ENCODE measurements at regions not wholly inside any gene's neighbourhood (a gene's known extent, or its start where the extent isn't known, plus 50 kb on each side); places are given as distances from the start of the nearest gene placed in this dataset.

DNA sequence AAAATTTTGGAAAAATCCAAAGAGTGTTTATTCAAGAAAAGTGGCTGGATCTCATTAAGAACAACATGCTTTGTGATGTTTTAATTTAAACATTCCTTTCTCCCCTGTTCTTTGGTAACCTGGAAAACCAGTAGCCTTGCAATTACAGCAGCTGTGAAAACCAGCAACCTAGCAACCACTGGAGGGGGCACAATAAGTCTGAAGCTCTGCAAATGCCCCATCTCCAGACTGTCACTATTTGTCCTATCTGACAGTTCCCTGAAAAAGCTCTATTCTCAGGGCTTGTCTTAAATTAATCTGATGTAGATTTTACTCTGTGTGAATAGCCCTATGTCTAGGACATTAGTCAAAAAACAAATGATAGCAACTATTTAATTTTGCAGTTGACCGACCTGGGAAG lies 137.6 kb upstream of the THSD7A start:
- ChIA-PET CTCF (no interaction called here), POLR2A (no interaction called here)
- DNase-seq (ENCODE audit: extremely low spot score), result no peak
- TF ChIP-seq, protein P1, sequence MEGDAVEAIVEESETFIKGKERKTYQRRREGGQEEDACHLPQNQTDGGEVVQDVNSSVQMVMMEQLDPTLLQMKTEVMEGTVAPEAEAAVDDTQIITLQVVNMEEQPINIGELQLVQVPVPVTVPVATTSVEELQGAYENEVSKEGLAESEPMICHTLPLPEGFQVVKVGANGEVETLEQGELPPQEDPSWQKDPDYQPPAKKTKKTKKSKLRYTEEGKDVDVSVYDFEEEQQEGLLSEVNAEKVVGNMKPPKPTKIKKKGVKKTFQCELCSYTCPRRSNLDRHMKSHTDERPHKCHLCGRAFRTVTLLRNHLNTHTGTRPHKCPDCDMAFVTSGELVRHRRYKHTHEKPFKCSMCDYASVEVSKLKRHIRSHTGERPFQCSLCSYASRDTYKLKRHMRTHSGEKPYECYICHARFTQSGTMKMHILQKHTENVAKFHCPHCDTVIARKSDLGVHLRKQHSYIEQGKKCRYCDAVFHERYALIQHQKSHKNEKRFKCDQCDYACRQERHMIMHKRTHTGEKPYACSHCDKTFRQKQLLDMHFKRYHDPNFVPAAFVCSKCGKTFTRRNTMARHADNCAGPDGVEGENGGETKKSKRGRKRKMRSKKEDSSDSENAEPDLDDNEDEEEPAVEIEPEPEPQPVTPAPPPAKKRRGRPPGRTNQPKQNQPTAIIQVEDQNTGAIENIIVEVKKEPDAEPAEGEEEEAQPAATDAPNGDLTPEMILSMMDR (IDR thresholded peaks at IDR 0.05; ENCODE audit: control extremely low read depth, extremely low read depth, low read depth, missing control alignments), result no peak

DNA sequence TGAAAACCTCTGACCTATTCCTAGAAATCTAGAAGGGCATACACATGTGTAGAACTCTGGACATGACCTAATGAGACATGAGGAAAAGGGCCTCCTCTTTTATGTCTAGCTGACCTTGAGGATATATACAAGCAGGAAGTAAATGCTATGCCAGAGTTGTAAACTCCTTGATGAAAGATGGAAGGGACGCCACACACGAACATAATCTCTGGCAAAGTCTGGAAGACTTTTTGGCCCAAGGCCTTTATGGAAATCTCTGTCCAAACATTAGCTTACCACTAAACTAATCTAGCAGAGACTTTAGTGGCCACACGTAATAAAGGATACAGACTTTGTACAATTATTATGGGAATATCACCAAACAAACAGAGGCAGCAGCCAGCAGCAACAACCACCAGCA lies 138.1 kb upstream of the THSD7A start:
- ChIA-PET CTCF (no interaction called here), POLR2A (no interaction called here)
- TF ChIP-seq, protein P1 (IDR thresholded peaks at IDR 0.05; ENCODE audit: control extremely low read depth, extremely low read depth, low read depth, missing control alignments), result no peak
- DNase-seq (ENCODE audit: extremely low spot score), result no peak

DNA sequence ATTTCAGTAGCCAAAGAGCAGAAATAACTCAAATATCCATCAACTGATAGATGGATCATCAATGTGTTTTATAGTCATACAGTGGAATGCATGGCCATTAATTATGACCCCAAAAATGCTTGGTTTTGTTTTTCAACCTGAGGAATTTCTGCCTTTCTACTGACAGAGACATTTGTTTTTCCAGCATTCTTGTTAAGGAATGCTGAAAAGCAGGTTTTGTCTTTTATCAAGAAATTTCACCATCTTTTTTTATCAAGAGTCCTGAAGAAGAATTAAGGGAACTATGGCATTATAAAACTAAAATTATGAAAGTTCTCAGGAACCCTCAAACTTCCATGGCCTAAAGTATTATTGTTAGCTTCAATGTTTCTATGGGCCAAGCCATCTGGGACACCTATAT lies 153.4 kb upstream of the THSD7A start:
- POLR2A ChIA-PET, result no interaction called here
- CTCF ChIA-PET, result no interaction called here
- DNase-seq (ENCODE audit: extremely low spot score), result no peak
- TF ChIP-seq, protein P1 (IDR thresholded peaks at IDR 0.05; ENCODE audit: control extremely low read depth, extremely low read depth, low read depth, missing control alignments), result no peak

DNA sequence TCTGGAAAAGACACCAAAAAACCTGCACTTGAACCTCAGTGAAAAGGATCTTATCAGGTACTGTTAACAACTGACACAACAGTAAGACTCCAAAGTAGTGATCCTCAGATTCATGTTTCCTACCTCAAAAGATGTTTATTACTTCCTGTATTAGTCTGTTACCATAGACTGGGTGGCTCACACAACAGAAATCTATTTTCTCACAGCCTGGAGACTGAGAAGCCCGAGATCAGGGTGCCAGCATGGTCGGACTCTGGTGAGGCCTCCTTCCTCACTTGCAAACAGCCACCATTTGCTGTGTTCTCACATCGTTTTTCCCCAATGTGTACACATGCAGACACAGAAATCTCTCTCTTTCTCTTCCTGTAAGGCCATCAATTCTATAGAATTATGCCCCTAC lies 154.0 kb upstream of the THSD7A start:
- TF ChIP-seq, protein P1 (IDR thresholded peaks at IDR 0.05; ENCODE audit: control extremely low read depth, extremely low read depth, low read depth, missing control alignments), result no peak
- ChIA-PET CTCF (no interaction called here), POLR2A (no interaction called here)
- no peak for DNase-seq (ENCODE audit: extremely low spot score)

DNA sequence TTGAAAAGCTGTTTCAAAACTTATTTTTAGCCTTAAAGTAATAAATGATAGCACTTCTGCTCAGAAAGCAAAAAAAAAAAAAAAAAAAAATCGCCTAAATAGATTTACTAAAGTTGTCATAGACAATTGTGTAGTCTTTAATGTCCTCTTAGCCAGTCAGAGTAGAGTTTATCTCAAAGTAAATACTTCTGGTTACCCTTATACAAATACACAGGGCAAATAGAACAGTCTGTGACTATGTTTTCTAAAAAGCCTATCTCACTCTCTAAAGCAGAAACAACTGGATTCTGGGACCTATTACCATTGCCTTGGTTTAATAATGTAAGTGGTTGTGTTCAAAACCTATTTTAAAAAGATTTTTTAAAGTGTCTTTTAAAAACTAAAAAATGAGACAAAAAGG lies 156.2 kb upstream of the THSD7A start:
- ChIA-PET POLR2A (no interaction called here), CTCF (no interaction called here)
- no peak for DNase-seq (ENCODE audit: extremely low spot score)
- TF ChIP-seq, protein P1 (IDR thresholded peaks at IDR 0.05; ENCODE audit: control extremely low read depth, extremely low read depth, low read depth, missing control alignments), result no peak

DNA sequence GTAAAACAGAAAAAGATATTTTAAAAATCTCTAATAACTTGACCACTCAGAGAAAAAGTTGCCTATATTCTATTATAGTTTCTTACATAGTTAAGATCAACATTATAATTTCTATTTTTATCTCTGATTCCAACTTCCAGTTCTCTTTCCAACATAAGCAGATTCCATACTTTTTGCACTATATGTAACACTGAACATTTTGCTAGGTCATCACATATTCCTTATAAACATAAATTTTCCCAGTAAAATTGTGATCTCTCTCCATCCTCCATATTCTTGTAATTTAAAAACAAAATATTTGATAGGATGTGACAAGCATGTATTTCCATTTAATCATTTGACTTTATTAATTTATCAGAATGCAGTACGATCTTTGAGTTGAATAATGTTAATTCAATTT lies 170.4 kb upstream of the THSD7A start:
- CTCF ChIA-PET, result no interaction called here
- POLR2A ChIA-PET, result no interaction called here
- no peak for DNase-seq (ENCODE audit: extremely low spot score)
- TF ChIP-seq, protein P1 (IDR thresholded peaks at IDR 0.05; ENCODE audit: control extremely low read depth, extremely low read depth, low read depth, missing control alignments), result no peak

DNA sequence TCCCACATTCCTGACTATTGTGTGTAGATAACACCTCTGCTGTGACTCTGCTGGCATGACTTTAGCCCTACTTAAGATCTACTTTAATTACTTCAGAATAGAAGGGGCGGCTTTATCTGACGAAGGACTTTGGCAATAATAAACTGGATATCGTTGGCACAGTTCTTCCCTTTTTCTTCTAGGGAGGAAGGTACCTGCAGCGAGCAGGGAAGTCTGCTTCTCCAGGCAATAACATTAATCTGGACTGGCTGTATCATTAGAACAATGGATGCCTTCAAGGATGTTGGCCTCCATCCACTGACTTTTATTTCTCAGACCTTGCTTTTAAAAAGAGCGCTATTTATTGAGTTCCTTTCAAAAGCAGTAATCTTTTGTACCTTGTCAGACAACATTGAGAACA lies 172.6 kb upstream of the THSD7A start:
- TF ChIP-seq, protein P1 (IDR thresholded peaks at IDR 0.05; ENCODE audit: control extremely low read depth, extremely low read depth, low read depth, missing control alignments), result no peak
- POLR2A ChIA-PET, result no interaction called here
- DNase-seq (ENCODE audit: extremely low spot score), result no peak
- CTCF ChIA-PET, result interaction anchor here (1.0 kb wide), 1 partner anchor 10 kb away, joined by 3 read pairs; no protein-coding TSS in a partner anchor
